PC-9 (cell line): ENCODE measurements at regions not wholly inside any gene's neighbourhood (a gene's known extent, or its start where the extent isn't known, plus 50 kb on each side); places are given as distances from the start of the nearest gene placed in this dataset.

Experiments
- BruUV-seq: library from RNA; stranded (reverse); fragments of 400-500 nt; replicated peaks from 2 replicates; lab custom pipeline; 2021; lab: Mats Ljungman, UMichigan
- CTCF ChIA-PET: fragments of 300-600 bp; sonication (Branson Sonifier 250); formaldehyde crosslinking; loops from one replicate; lab custom pipeline; 2022; ENCODE audit warnings: antibody characterized with exemption; lab: Charles Lee
- POLR2A ChIA-PET: fragments of 300-600 bp; sonication (Branson Sonifier 250); formaldehyde crosslinking; loops from one replicate; lab custom pipeline; 2022; ENCODE audit warnings: antibody characterized with exemption; ENCODE audit not compliant: unreplicated experiment; lab: Charles Lee
- DNase-seq, 2 experiments: peaks; one replicate each; pipeline versions ENCODE4 v3.0.0 to v3.0.0-alpha.2; 2015 to 2022; ENCODE audit warnings: mixed read lengths in 1 of 2
- H2AFZ ChIP-seq: fragments of 200-600 bp; sonication (generic); 2 replicates; pipeline ENCODE4 v1.8.1; 2017; ENCODE audit warnings: antibody characterized with exemption
- H3F3A ChIP-seq: fragments of 200-600 bp; sonication (generic); 2 replicates; pipeline ENCODE4 v1.8.1; 2017; ENCODE audit warnings: antibody characterized with exemption, mild to moderate bottlenecking, low read depth; ENCODE audit not compliant: insufficient read depth
- H3K27ac ChIP-seq: fragments of 200-600 bp; sonication (generic); 2 replicates; pipeline ENCODE4 v1.6.1; 2016; ENCODE audit warnings: mixed run types
- H3K27me3 ChIP-seq: fragments of 200-600 bp; sonication (generic); 2 replicates; pipeline ENCODE4 v1.6.1; 2016; ENCODE audit warnings: low read depth, mixed run types; ENCODE audit not compliant: insufficient read depth
- H3K36me3 ChIP-seq: fragments of 200-600 bp; sonication (generic); 2 replicates; pipeline ENCODE4 v1.6.1; 2016; ENCODE audit warnings: low read depth, mixed run types
- H3K4me1 ChIP-seq: fragments of 200-600 bp; sonication (generic); replicated peaks from 2 replicates; pipeline ENCODE4 v1.6.1; 2016; ENCODE audit warnings: mixed run types; ENCODE audit not compliant: insufficient read depth
- H3K4me2 ChIP-seq: fragments of 200-600 bp; sonication (generic); 2 replicates; pipeline ENCODE4 v1.6.1; 2017; ENCODE audit warnings: mixed run types
- H3K4me3 ChIP-seq: fragments of 200-600 bp; sonication (generic); 2 replicates; pipeline ENCODE4 v1.6.1; 2016; ENCODE audit warnings: mixed run types
- H3K79me2 ChIP-seq: fragments of 200-600 bp; sonication (generic); 2 replicates; pipeline ENCODE4 v1.6.1; 2017; ENCODE audit warnings: low read depth, mixed run types
- H3K9me2 ChIP-seq: fragments of 200-600 bp; sonication (generic); 2 replicates; pipeline ENCODE4 v1.8.1; 2017; ENCODE audit warnings: mild to moderate bottlenecking; ENCODE audit not compliant: insufficient read depth
- H3K9me3 ChIP-seq: fragments of 200-600 bp; sonication (generic); 2 replicates; pipeline ENCODE4 v1.8.1; 2016; ENCODE audit warnings: low read depth; ENCODE audit not compliant: insufficient read depth
- H4K20me1 ChIP-seq: fragments of 200-600 bp; sonication (generic); 2 replicates; pipeline ENCODE4 v1.8.1; 2017; ENCODE audit not compliant: insufficient read depth
- CTCF ChIP-seq: fragments of 200-600 bp; sonication (generic); conservative IDR thresholded peaks from 2 replicates; pipeline ENCODE4 v1.6.1; 2017; ENCODE audit warnings: mixed run types, antibody characterized with exemption, mild to moderate bottlenecking, moderate library complexity
- EZH2 ChIP-seq: fragments of 200-600 bp; sonication (generic); IDR thresholded peaks from 2 replicates; pipeline ENCODE4 v1.8.0; 2017; ENCODE audit warnings: antibody characterized with exemption, low read depth
- intact Hi-C: fragments of 100-400 bp; cut with micrococcal nuclease; formaldehyde crosslinking; loops from one replicate; pipeline ENCODE4 v1.10.0; 2022; ENCODE audit not compliant: unreplicated experiment

GRCh38 chr6:168165373-168165772 is 86.4 kb upstream of the FRMD1 start:
- CTCF ChIA-PET, result no interaction called here
- Histone ChIP-seq H3K9me3 (no peaks in the 10 kb centered on the region), H3K27me3 (peaks cover 93% of the 10 kb centered on the region), H3K36me3 (no peaks in the 10 kb centered on the region), H3K9me2 (no peaks in the 10 kb centered on the region), H4K20me1 (no peaks in the 10 kb centered on the region), H3K4me3 (no peak overlapping the region), H3F3A (no peaks in the 10 kb centered on the region), H3K27ac (no peak overlapping the region), H3K4me2 (no peak overlapping the region), H3K79me2 (no peaks in the 10 kb centered on the region), H2AFZ (no peak overlapping the region), H3K4me1 (no peaks in the 10 kb centered on the region)
- no peak for TF ChIP-seq EZH2
- no peak for TF ChIP-seq CTCF
- DNase-seq, result no peak
- POLR2A ChIA-PET, result no interaction called here
- no TSS peak for BruUV-seq
- intact Hi-C loops, result no loop called here

- no TSS peak for BruUV-seq
- TF ChIP-seq CTCF (no peak), EZH2 (no peak)
Observed at GRCh38 chr6:168164462-168165061, 85.5 kb upstream of the FRMD1 start.

GRCh38 chr6:168163096-168163731 is 84.2 kb upstream of the FRMD1 start:
- POLR2A ChIA-PET, result no interaction called here
- H4K20me1 ChIP-seq, result no peaks in the 10 kb centered on the region
- no peak overlapping the region for H2AFZ ChIP-seq
- H3K9me3 ChIP-seq, result no peaks in the 10 kb centered on the region
- CTCF ChIA-PET, result no interaction called here
- TF ChIP-seq EZH2 (no peak), CTCF (no peak)
- BruUV-seq, result no TSS peak
- H3K79me2 ChIP-seq, result no peaks in the 10 kb centered on the region
- no peaks in the 10 kb centered on the region for H3K36me3 ChIP-seq
- no peak overlapping the region for H3K4me2 ChIP-seq
- no peaks in the 10 kb centered on the region for H3K9me2 ChIP-seq
- no peaks in the 10 kb centered on the region for H3K4me1 ChIP-seq
- no peaks in the 10 kb centered on the region for H3F3A ChIP-seq
- peaks cover 99% of the 10 kb centered on the region for H3K27me3 ChIP-seq
- H3K4me3 ChIP-seq, result no peak overlapping the region
- no peak overlapping the region for H3K27ac ChIP-seq
- no peak for DNase-seq
- intact Hi-C loops, result no loop called here

More at GRCh38 chr6:168164462-168165061, 85.5 kb upstream of the FRMD1 start:
- POLR2A ChIA-PET, result no interaction called here
- H2AFZ ChIP-seq, result no peak overlapping the region
- H3F3A ChIP-seq, result no peaks in the 10 kb centered on the region
- H3K4me1 ChIP-seq, result no peaks in the 10 kb centered on the region
- H3K79me2 ChIP-seq, result no peaks in the 10 kb centered on the region
- H3K4me3 ChIP-seq, result no peak overlapping the region
- H4K20me1 ChIP-seq, result no peaks in the 10 kb centered on the region
- no peak overlapping the region for H3K4me2 ChIP-seq
- H3K27me3 ChIP-seq, result peaks cover 93% of the 10 kb centered on the region
- DNase-seq, result no peak
- no peaks in the 10 kb centered on the region for H3K9me2 ChIP-seq
- H3K9me3 ChIP-seq, result no peaks in the 10 kb centered on the region
- no peak overlapping the region for H3K27ac ChIP-seq
- CTCF ChIA-PET, result no interaction called here
- intact Hi-C loops, result no loop called here
- H3K36me3 ChIP-seq, result no peaks in the 10 kb centered on the region
